ENCODE measurements at regions not wholly inside any gene's neighbourhood (a gene's known extent, or its start where the extent isn't known, plus 50 kb on each side); places are given as distances from the start of the nearest gene placed in this dataset.

DNA sequence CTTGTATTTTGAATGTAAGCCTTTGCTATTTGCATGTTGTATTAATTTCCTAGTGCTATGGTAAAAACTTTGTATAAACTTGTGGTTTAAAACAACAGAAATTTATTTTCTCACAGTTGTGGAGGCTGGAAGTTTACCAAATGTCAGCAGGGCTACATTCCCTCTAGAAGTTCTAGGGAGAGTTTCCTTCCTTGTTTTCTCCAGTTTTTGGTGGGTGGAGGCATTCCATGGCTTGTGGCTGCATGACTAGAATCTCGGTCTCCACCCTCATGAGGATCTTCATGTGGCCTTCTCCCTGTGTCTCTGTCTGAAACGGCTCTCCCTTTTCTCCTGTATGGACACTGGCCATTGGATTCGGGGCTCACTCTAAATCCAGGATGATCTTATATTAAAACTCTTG lies 482.2 kb upstream of the GOT2 start:
- DNase-seq (ENCODE audit: low spot score): no peak

DNA sequence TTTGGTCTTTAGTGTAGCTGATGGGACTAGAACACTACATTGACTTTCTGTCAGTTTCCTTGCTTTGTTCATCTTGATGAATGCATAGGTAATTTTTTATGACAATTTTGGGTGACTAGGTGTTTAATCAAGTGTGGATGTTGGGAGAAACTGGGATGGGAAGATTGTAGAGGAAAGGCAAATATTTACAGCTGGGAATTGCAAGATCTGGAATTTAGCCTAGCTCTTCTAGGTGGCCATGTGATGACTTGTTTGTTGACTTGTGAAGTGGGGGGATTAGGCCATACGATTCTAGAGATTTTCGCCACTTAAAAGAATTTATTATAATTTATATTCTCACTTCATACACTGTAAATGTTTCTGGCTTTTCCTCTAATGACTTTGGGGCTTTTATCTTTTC lies 480.3 kb upstream of the GOT2 start:
- no peak for DNase-seq (ENCODE audit: low spot score)

DNA sequence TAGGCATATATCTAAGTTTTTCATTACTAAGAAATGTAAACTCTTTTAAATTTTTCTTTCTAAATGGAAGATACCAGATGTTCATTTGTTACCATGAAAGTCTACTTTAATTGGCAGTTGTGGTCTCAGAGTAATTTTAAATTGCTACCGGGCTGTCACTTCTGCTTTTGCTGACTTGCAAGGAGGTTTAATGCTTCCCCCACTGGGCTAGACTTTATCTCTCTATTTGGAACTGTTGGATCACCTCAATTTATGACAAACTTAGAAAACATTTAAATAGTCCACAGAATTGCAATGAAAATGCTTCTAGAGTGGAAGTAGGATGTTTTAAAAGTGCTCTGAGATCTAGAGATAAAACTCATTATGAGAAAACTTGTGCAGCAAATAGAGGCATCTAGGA lies 479.8 kb upstream of the GOT2 start:
- DNase-seq (ENCODE audit: low spot score): no peak

DNA sequence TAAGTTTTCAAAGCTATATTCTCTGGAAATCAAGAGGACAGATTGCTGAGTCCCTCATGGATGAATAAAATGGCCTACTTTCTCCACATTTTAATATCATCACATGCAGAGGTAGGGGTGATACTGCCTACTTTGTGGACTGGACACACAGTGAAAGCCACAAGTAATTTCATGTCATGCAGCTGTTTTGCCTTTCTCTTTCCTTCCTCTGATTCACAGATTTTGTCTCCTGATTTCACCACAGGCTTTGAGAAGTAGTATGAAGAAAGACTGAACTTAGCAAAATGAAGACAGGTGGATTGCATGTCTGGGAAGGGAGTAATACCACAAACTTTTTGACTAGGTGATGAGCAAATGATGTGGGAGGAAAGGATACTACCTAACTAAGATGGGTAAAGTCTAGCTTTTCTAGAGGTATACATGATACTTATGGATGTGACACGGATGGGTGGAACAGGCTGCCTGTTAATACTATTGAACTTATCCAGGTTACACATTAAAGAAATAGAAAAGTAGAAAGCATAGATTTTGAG lies 478.4 kb upstream of the GOT2 start:
- no peak for DNase-seq (ENCODE audit: low spot score)

DNA sequence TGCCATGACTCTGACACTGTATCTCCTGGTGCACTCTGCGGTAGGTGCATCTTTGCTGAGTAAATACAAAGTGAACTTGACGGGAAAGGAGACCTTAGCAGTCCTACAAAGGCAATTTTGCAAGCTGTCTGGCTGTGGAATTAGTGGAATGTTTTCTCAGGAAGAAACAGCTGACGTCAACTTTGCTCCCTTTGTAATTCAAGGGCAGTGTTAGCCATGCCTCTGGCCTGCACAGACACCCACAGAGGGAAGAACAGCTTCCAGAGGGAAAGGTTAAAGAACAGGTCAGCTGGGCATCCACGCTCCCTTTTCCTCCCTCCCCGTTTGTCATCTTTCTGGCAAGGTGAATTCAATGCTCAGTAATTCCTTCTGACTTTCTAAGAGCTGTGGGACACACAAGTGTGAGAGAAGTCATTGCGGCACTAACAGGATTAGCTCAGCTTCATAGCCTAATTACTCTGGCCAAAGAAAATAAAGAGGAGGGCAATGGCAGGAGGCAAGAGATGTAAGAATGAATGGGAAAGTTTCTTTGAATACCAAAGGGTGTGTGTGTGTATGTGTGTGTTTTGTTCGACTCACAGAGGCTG lies 476.9 kb upstream of the GOT2 start:
- DNase-seq (ENCODE audit: low spot score): no peak

DNA sequence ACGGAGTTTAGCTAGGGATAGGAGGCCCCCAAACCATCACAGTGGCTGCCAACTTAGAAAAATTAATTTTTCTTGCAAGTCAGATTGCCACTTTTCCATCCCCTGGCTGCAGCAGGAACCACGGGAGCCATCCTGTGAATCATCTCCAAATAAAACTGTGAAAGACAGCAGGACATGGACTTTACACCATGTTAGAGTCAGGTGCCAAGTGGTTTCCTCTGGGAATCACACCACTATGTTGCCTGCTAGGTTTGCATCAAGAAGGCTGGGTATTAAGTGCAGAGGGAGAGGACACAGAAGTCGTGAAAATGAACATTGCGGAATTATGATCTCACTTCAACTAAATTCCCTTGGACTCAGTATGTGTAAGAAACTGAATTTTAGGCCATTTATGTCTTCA lies 471.3 kb upstream of the GOT2 start:
- no peak for DNase-seq (ENCODE audit: low spot score)

DNA sequence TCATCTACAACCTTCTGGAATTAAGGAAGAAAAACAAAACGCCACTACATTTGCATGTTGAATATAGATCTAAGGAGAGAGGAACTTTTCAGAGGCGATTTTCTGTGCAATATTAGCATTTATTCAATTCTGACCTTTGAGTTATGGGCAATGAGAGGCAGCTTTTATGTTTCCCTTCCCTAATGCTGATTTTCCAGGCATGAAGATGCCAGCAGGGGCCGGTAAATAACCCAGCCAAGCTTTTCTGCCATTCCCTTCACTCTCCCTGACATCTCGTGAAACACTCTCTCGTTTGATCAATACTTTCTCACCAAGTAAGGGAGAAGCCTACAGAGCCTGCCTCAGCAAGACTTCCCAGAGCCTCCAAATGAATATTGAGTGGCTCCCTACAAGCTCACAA lies 470.5 kb upstream of the GOT2 start:
- no peak for DNase-seq (ENCODE audit: low spot score)

DNA sequence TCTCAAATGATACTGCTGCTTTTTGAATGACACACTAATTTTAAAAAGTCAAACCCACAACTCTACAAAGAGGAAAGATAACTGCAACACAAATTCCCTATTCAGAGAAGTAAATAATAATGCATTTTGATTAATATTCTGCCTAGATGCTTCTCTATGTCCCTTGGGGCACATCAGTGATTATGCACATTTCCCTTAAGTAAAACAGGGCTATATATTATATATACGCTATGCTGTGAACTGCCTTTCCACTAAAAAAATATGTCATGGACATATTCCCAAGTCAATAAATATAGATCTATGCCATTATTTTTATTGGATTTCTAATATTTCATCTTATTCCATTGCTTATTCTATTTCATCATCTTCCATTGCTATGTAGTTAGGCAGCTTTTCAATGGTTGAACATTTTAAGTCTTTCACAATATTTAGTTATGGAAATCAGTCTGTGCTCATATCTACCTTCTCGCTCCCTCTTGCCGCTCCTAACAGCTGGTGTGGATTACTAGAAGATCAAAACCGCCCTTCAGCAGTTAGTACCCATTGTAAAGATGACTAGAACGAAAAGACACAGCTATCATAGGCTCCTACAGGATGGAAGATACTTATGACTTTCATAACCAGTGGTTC lies 468.2 kb upstream of the GOT2 start:
- DNase-seq (ENCODE audit: low spot score): no peak

DNA sequence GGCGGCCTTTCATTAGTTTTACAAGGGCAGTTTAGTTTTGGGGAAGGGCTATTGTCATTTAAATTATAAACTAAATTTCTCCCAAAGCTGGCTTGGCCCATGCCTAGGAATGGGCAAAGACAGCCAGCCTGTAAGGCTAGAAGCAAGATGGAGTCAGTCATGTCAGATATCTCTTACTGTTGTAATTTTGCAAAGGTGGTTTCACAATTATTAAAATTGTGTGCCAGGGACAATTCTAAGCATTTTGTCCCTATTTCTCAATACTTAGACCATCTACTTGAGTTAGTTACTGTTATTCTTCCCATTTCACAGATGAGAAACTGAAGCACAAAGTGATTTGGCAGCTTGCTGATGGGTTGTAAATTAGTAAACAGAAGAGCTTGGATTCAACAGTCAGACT lies 467.7 kb upstream of the GOT2 start:
- no peak for DNase-seq (ENCODE audit: low spot score)

DNA sequence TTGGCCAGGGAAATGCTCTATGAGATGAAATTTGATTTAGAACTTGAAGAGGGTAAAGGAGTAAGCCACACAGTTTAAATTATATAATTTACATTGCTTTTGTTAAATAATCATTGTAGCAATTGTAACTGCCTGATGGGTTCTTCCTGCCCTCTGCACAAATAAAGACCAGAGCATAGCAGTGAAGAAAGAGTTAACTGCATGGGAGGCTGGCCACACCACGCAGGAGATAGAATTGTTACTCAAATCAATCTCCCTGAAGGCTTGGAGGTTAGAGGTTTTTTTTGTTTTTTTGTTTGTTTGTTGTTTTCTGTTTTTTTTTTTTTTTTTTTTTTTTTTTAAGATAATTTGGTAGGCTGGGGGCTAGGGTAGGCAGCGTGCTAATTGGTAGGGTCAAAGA lies 467.0 kb upstream of the GOT2 start:
- no peak for DNase-seq (ENCODE audit: low spot score)

DNA sequence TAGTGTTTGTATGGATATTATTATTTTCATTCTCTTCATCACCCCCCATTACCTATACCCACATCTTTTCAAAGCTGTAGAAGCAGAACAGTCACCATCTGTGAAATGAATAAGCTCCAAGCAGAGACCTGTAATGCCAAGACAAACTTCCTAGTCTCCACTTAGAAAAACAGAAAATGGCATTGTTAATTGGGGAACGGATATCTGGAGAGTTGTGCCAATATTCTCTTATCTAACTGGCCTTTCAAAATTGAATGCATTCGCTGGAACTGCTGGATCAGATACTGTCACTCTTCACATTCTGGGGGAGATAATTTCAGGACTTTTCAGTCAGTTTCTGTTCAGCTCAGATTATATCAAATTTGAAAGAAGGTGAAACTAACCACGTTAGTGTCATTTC lies 464.4 kb upstream of the GOT2 start:
- DNase-seq (ENCODE audit: low spot score): no peak

DNA sequence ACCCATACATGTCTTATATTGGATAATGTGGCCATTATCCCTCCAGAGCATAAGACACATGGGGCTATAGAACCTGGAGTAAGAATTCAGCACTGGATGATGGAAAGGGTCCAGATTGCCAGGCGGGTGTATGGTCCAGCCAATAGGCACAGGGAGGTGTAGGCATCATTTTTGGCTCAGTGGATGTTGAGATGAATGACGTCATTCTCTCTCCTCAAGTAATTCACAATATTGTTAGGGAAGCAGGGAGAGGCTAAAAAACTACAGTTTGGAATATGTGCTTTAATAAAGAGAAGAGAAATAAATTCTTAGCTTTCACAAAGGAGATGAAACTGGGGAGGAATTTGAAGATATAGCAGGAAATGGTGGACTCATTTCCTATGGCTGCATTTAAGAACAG lies 461.1 kb upstream of the GOT2 start:
- no peak for DNase-seq (ENCODE audit: low spot score)

DNA sequence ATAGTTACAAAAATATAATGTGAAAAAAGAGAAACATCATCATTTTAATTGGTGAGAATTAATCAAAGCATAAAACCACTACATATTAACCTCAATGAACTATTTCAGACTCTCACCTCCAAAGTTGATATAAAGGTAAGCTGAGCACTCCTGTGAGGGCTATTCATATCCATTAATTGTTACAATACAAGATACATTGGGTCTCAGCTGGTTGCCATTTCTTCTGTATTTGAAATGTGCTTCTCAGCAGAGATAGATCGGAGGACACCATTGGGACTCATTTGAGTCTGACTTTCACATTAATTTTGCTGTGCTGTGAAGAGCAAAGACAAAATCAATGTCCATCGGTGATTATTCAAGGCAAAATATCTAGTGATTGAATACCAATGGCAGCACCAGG lies 459.5 kb upstream of the GOT2 start:
- DNase-seq (ENCODE audit: low spot score): no peak

DNA sequence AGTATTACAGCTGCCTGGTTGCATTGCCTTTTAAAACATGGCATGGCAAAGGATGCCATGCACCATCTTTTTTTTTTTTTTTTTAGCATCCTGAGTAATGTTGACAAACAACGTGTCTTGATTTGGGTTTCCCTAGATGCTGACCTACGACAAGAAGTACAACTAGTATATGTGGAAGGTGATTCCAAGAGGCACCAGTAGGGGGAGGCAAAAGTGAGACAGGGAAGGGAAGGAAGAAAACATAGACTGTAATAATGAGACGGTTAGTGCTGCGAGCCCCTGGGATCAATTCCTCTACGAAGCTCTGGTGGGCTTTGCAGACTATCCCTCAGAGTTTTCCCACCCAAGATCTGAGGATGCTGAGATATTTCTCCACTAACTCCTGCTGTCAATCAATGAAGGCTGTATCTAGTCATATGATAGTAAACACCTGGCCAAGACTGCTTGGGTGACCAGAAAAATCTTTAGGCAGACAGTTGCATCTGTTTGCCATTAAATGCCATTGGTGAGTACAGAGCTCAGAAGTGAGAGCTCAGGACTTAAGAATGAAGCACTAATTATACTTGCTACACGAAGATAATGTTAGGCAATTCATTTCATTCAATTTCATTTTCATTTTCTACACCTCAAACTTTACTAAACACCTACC lies 458.6 kb upstream of the GOT2 start:
- DNase-seq (ENCODE audit: low spot score): peak; percentile 61

DNA sequence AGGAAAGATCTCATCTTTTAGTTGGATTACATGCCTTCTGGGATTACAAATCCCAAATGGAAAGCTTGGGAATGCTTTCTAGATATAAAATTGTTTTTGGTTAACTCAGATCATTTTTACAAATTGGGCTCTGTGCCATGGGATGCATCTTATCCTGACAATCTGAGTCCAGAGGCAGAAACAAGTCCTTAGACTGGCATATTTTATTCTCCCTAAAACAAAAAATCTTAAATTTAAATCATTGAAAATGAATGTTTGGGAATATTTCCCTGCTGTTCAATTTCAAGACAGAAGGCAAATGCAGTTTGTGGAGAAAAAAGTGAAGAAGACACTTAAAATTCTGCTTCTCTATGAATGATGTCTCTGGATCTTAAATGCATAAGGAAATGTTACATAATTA lies 456.6 kb upstream of the GOT2 start:
- DNase-seq (ENCODE audit: low spot score): no peak

DNA sequence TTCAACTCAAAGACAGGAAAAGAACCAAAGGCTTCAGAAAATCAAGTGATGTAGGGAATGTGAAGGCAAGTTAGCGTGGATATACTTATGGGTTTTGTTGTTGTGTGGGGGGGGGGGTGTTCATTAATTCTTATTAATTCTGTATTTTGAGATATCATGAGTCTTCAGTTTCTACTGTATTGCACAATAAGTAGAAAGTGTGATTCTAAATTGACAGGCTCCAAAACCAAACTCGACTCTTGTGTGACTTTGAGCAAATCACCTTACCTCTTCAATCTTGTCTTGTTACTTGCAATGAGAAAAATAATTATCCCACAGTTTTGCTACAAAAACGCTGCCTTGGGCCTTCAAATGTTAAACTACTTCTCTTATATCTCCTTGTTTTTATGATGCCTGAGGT lies 453.9 kb upstream of the GOT2 start:
- no peak for DNase-seq (ENCODE audit: low spot score)

DNA sequence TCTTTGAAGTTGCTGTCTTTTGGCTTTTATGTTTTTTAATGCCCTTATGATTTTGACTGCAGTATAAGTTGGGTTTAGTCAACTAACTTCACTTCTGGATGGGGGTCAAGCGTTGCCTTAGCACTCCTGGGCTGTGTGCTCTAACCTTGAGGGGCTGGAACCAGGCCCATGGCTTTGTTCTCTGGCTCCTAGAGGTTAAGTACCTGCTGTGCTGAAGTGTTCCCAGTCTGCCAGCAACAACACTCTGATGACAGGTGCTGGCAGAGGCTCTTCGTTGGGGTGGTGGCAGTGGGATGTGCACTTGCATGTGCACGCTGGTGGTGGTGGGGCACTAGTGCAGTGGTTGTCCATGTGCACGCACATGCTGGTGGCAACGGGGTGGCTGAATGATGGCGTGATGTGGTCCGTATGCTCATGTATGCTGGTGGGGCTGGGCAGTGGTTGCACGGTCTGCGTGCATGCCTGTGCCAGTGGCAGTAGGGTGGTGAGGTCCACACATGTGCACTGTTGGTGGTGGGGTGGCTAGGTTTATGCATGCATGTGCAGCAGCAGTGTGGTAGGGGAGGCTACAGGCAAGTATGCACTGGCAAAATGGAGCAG lies 447.8 kb upstream of the GOT2 start:
- DNase-seq (ENCODE audit: low spot score): no peak

DNA sequence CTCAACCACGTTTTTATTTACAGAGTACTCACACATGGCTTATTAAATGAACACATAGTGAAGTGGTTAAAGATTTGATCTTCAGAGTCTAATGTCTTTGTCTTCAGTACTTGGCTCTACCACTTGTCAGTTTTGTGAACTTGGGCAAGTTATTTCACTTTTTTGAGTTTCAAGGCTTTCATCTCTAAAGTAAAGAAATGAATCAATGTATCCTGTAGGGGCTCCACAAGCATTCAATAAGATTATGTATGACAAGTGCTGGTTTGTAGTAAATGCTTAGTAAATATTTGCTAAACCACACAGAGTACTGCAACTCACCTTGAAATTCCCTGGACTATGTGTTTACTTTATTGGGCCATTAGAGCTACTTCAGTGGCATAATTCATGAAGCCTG lies 446.0 kb upstream of the GOT2 start:
- DNase-seq (ENCODE audit: low spot score): no peak

DNA sequence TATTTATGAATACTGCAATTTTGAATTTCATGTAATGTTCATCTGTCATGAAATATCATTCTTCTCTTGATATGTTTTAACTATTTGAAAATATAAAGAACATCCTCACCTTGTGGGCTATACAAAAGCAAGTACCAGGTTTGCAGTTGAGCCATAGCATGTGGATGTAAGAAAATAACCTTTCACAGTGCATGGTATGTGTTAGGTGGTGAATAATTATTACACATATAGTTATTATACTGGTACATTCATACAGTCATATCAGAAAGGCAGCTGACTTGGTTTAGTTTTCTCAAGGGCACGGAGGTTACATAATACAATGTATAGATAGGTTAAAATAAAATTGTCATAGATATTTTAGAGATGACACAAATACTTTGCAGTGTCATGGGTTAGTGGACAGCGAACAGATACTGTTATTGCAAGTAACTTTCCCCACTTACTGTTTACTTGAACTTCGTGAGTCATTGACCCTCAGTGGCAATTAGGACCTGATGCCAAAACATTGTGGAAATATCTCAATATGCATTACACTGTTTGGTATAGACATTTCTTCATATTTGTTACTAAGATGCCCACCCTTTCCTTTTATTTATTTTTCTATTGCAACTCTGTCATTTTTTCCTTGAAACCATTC lies 445.4 kb upstream of the GOT2 start:
- DNase-seq (ENCODE audit: low spot score): no peak

DNA sequence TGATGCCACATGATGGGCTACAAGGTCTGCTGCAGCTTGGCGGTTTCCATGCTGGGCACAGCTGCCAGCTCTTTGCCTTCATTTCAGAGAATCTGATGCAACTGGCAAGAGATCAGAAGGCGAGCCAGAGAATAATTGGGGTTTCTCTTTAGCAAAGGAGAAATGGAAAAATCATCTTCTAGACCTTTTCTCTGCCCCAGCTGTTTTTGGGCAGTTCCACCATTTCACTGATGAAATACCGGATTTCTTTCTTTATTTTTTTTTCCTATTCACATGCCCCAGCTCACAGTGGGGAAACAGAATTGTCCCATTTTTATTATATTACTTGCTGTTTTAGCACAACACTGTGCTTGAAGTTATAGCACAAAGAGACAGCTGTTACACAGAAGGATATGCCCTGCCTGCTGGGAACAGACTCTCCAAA lies 439.3 kb upstream of the GOT2 start:
- no peak for DNase-seq (ENCODE audit: low spot score)

DNA sequence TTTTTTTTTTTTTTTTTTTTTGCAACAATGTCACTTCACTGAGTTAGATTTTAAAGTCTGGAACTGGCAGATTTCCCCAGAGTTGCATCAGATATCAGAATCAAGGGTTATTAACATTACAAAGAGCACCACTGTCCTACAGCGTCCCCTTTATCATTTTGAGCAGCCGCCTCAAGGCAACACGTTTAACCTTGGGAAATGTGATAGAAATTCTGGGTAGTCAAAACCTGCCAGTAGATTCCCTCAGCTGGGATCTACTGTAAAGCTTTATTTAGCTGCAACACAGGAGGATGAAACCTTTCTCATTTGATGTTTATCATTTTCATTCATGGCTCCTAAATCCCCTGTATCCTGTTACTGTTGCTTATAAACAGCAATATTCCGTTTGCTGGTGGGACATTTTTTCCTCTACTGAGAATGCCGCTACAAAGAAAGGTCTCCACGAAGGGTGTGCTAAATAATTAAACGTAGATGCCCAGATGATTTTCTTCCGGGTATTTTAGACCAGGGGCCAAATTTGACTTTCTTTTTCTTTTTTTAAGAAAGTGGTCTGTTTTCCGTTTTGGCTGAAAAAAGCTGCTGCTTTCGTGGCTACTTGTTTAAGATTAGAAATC lies 436.1 kb upstream of the GOT2 start:
- no peak for DNase-seq (ENCODE audit: low spot score)

DNA sequence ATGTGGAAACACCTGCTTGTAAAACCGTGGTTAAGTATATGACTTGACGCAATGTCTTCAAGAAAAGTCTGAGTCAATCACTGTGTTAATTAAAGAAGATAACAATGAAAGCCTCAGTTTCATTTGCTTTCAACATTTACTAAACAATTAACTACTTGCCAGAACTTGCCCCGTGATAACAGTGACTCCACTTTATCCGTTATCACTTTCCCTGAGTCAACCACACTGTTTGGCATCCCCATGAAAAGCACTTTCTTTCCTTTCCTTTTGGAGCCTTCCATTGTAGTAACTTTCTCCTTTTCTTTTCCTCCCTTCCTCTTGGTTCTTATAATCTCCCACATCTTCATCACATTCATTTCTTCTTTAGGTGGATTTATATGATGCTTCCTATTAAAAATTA lies 435.1 kb upstream of the GOT2 start:
- no peak for DNase-seq (ENCODE audit: low spot score)

All from NAMALWA (cell line).